MM.1S (cell line): ENCODE measurements at regions not wholly inside any gene's neighbourhood (a gene's known extent, or its start where the extent isn't known, plus 50 kb on each side); places are given as distances from the start of the nearest gene placed in this dataset.

Experiments
- DNase-seq: peaks from one replicate; pipeline ENCODE4 v3.0.0-alpha.2; 2015
- H2AFZ ChIP-seq: fragments of 300-600 bp; sonication (generic); 2 replicates; pipeline ENCODE4 v1.6.0; 2016; ENCODE audit warnings: antibody characterized with exemption, low read length
- H3F3A ChIP-seq: fragments of 300-600 bp; sonication (generic); 2 replicates; pipeline ENCODE4 v1.6.1; 2016; ENCODE audit warnings: mild to moderate bottlenecking, antibody characterized with exemption, low read length, moderate library complexity, mixed read lengths; ENCODE audit not compliant: insufficient read depth
- H3K27ac ChIP-seq: fragments of 300-600 bp; sonication (generic); 2 replicates; pipeline ENCODE4 v1.5.1; 2016; ENCODE audit warnings: mild to moderate bottlenecking, low read length
- H3K27me3 ChIP-seq: fragments of 300-600 bp; sonication (generic); replicated peaks from 2 replicates; pipeline ENCODE4 v1.6.0; 2016; ENCODE audit warnings: low read length; ENCODE audit not compliant: insufficient read depth
- H3K36me3 ChIP-seq: fragments of 300-600 bp; sonication (generic); replicated peaks from 2 replicates; pipeline ENCODE4 v1.6.1; 2016; ENCODE audit warnings: mild to moderate bottlenecking, low read length, mixed read lengths; ENCODE audit not compliant: insufficient read depth
- H3K4me1 ChIP-seq: fragments of 300-600 bp; sonication (generic); 2 replicates; pipeline ENCODE4 v1.6.1; 2016; ENCODE audit warnings: low read length, mixed read lengths
- H3K4me2 ChIP-seq: fragments of 300-600 bp; sonication (generic); 2 replicates; pipeline ENCODE4 v1.6.0; 2016; ENCODE audit warnings: low read depth, low read length
- H3K4me3 ChIP-seq: fragments of 300-600 bp; sonication (generic); 2 replicates; pipeline ENCODE4 v1.5.1; 2016; ENCODE audit warnings: low read length, mixed read lengths
- H3K79me2 ChIP-seq: fragments of 300-600 bp; sonication (generic); 2 replicates; pipeline ENCODE4 v1.6.1; 2016; ENCODE audit warnings: mixed run types, low read length, mixed read lengths
- H3K9ac ChIP-seq: fragments of 300-600 bp; sonication (generic); 2 replicates; pipeline ENCODE4 v1.6.1; 2016; ENCODE audit warnings: low read length, mixed read lengths
- H3K9me2 ChIP-seq: fragments of 300-600 bp; sonication (generic); replicated peaks from 2 replicates; pipeline ENCODE4 v1.6.1; 2016; ENCODE audit warnings: mild to moderate bottlenecking, low read length, mixed read lengths; ENCODE audit not compliant: insufficient read depth
- H3K9me3 ChIP-seq: fragments of 300-600 bp; sonication (generic); replicated peaks from 2 replicates; pipeline ENCODE4 v1.6.1; 2016; ENCODE audit warnings: mild to moderate bottlenecking, low read length, mixed read lengths; ENCODE audit not compliant: insufficient read depth
- H4K20me1 ChIP-seq: fragments of 300-600 bp; sonication (generic); 2 replicates; pipeline ENCODE4 v1.6.1; 2016; ENCODE audit warnings: mild to moderate bottlenecking, low read length, moderate library complexity, mixed read lengths; ENCODE audit not compliant: insufficient read depth
- EZH2 ChIP-seq: fragments of 300-600 bp; sonication (generic); optimal IDR thresholded peaks from 2 replicates; pipeline ENCODE3; 2017; ENCODE audit warnings: low read depth, mild to moderate bottlenecking, antibody characterized with exemption, low read length, mixed read lengths
- EZH2phosphoT487 ChIP-seq: fragments of 300-600 bp; sonication (generic); IDR thresholded peaks from 2 replicates; pipeline ENCODE4 v1.6.1; 2018; ENCODE audit warnings: antibody characterized with exemption, low read length
- TF ChIP-seq, protein P1 (sequence below): fragments of 300-600 bp; sonication (generic); IDR thresholded peaks from 2 replicates; pipeline ENCODE4 v1.5.1; 2016; ENCODE audit warnings: antibody characterized with exemption, low read length, mixed read lengths

DNA sequence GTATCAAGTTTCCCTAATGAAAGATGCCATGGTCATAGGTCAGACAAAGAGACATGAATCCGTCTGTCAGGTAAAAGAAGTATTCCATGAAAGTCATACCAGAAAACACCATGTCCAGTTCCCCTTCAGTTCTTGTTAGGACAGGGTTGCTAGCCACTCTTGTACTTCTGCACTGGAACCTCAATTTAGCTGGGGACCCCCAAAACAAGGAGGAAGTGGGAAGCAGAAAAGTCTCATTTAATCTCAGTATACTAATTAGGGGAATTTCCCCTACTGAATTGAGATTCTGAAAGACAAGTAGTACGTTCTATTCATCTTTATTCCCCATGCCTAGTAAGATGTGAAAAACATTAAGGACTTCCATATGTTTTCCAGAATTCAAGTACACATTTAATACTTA, 1289.9 kb upstream of the B3GALT2 start:
- no peaks in the 10 kb centered on the region for H3K9me3 ChIP-seq
- no peaks in the 10 kb centered on the region for H4K20me1 ChIP-seq
- no peak for DNase-seq
- no peak overlapping the region for H3K27ac ChIP-seq
- no peaks in the 10 kb centered on the region for H3K79me2 ChIP-seq
- H3K4me3 ChIP-seq = no peak overlapping the region
- H3K27me3 ChIP-seq = no peaks in the 10 kb centered on the region
- no peak overlapping the region for H2AFZ ChIP-seq
- H3K9ac ChIP-seq = no peak overlapping the region
- no peaks in the 10 kb centered on the region for H3F3A ChIP-seq
- no peaks in the 10 kb centered on the region for H3K36me3 ChIP-seq
- H3K4me2 ChIP-seq = no peak overlapping the region
- no peaks in the 10 kb centered on the region for H3K4me1 ChIP-seq
- TF ChIP-seq EZH2 (no peak), EZH2phosphoT487 (no peak)
- TF ChIP-seq, protein P1, sequence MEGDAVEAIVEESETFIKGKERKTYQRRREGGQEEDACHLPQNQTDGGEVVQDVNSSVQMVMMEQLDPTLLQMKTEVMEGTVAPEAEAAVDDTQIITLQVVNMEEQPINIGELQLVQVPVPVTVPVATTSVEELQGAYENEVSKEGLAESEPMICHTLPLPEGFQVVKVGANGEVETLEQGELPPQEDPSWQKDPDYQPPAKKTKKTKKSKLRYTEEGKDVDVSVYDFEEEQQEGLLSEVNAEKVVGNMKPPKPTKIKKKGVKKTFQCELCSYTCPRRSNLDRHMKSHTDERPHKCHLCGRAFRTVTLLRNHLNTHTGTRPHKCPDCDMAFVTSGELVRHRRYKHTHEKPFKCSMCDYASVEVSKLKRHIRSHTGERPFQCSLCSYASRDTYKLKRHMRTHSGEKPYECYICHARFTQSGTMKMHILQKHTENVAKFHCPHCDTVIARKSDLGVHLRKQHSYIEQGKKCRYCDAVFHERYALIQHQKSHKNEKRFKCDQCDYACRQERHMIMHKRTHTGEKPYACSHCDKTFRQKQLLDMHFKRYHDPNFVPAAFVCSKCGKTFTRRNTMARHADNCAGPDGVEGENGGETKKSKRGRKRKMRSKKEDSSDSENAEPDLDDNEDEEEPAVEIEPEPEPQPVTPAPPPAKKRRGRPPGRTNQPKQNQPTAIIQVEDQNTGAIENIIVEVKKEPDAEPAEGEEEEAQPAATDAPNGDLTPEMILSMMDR = no peak
- no peaks in the 10 kb centered on the region for H3K9me2 ChIP-seq

GRCh38 chr1:194474701-194475100, 1288.3 kb upstream of the B3GALT2 start:
- H3K36me3 ChIP-seq = no peaks in the 10 kb centered on the region

GRCh38 chr1:194473766-194474165, 1287.4 kb upstream of the B3GALT2 start:
- no peak for DNase-seq
- TF ChIP-seq, protein P1 = no peak
- TF ChIP-seq EZH2 (no peak), EZH2phosphoT487 (no peak)
- H3F3A ChIP-seq = no peaks in the 10 kb centered on the region
- H2AFZ ChIP-seq = no peak overlapping the region
- no peak overlapping the region for H3K9ac ChIP-seq
- no peaks in the 10 kb centered on the region for H3K36me3 ChIP-seq
- H3K79me2 ChIP-seq = no peaks in the 10 kb centered on the region
- no peak overlapping the region for H3K27ac ChIP-seq
- H3K4me3 ChIP-seq = no peak overlapping the region
- H4K20me1 ChIP-seq = no peaks in the 10 kb centered on the region
- H3K4me1 ChIP-seq = no peaks in the 10 kb centered on the region
- no peaks in the 10 kb centered on the region for H3K9me2 ChIP-seq
- H3K4me2 ChIP-seq = no peak overlapping the region
- no peaks in the 10 kb centered on the region for H3K27me3 ChIP-seq
- no peaks in the 10 kb centered on the region for H3K9me3 ChIP-seq

More at GRCh38 chr1:194474701-194475100, 1288.3 kb upstream of the B3GALT2 start:
- Histone ChIP-seq H3K9me2 (no peaks in the 10 kb centered on the region), H3K27ac (no peak overlapping the region), H3K4me2 (no peak overlapping the region), H3K9ac (no peak overlapping the region), H3K4me3 (no peak overlapping the region), H3F3A (no peaks in the 10 kb centered on the region), H3K9me3 (no peaks in the 10 kb centered on the region), H3K79me2 (no peaks in the 10 kb centered on the region), H2AFZ (no peak overlapping the region), H3K27me3 (no peaks in the 10 kb centered on the region), H4K20me1 (no peaks in the 10 kb centered on the region), H3K4me1 (no peaks in the 10 kb centered on the region)
- DNase-seq = no peak
- TF ChIP-seq, protein P1 = no peak
- TF ChIP-seq EZH2phosphoT487 (no peak), EZH2 (no peak)
